HCEC 1CT (cell line): ENCODE measurements at regions not wholly inside any gene's neighbourhood (a gene's known extent, or its start where the extent isn't known, plus 50 kb on each side); places are given as distances from the start of the nearest gene placed in this dataset.
"Not testable (repeated sequence)": the region's sequence is repeated elsewhere in the genome, so short reads cannot be mapped to it uniquely, and the experiment has no call there.

Source experiments
- DNase-seq: peaks from one replicate; pipeline ENCODE4 v3.0.0-alpha.2; 2017

- DNase-seq = no peak
These were observed 290.4 kb upstream of the DYNLRB2 start for GRCh38 chr16:80250381-80250780.

DNA sequence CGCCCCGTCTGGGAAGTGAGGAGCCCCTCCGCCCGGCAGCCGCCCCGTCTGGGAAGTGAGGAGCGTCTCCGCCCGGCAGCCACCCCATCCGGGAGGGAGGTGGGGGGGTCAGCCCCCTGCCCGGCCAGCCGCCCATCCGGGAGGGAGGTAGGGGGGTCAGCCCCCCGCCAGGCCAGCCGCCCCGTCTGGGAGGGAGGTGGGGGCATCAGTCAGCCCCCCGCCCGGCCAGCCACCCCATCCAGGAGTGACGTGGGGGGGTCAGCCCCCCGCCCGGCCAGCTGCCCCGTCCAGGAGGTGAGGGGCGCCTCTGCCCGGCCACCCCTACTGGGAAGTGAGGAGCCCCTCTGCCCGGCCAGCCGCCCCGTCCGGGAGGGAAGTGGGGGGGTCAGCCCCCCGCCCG, 297.5 kb upstream of the DYNLRB2 start:
- not testable (repeated sequence) for DNase-seq

GRCh38 chr16:80242279-80242678, 298.5 kb upstream of the DYNLRB2 start:
- DNase-seq = not testable (repeated sequence)

DNA sequence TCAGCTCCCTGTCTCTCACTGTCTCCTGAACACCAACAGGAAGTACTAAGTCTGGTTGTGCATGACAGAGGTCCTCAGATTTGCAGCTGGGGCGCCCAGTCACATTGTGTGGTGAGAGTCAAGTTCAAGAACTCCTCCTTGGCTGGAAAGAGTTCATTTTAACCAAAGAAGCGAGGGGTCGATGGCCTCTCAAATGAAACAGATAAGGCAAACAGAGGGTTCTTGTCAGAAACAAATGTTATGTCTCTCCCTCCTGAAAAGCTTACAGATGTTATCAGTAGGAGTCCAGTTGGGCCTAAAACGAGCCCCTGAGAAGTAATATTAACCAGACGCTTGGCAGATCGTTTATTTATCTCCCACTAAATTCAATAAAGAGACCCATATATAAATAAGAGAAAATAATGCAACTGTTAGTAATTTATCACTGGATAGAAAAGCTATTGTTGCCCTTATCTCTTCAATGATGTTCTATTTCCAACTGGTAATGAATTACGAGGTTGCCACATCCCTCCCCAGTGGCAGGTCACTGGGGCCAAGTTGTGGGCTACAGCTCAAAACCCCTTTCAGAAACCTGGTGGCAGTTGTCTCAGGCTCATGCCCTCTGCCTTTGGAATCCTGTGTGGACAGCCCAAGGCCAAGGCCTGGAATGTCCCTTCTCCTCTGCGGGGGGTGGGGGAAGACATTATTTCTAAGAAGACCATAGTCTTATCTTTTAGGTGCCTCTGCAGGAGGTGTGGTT, 307.5 kb upstream of the DYNLRB2 start:
- DNase-seq = no peak

- DNase-seq = peak; percentile 44
These were observed 308.9 kb upstream of the DYNLRB2 start for GRCh38 chr16:80231888-80232287.

- no peak for DNase-seq
These were observed 309.7 kb upstream of the DYNLRB2 start for GRCh38 chr16:80231121-80231520.

- no peak for DNase-seq
These were observed 310.3 kb upstream of the DYNLRB2 start for GRCh38 chr16:80230328-80231120.

DNA sequence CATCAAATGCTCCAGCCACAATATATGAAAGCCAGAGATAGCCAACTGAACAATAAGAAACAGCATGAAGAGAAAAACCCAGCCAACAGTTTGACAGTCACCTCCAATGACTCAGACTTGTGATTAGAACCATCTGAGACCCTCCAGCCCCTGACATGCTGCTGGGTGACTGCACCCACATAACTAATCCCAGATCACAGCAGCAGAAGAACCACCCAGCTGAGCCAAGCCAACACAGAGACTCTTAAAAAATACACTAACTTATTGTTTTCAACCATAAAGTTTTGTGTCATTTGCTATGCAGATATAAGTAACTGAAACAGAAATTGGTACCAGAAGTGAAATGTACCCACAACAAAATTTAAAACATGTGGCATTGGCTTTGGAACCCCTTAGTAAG, 314.3 kb upstream of the DYNLRB2 start:
- no peak for DNase-seq

- DNase-seq = no peak
These were observed 330.0 kb upstream of the DYNLRB2 start for GRCh38 chr16:80210787-80211186.

GRCh38 chr16:80208743-80209142, 332.1 kb upstream of the DYNLRB2 start:
- no peak for DNase-seq

DNA sequence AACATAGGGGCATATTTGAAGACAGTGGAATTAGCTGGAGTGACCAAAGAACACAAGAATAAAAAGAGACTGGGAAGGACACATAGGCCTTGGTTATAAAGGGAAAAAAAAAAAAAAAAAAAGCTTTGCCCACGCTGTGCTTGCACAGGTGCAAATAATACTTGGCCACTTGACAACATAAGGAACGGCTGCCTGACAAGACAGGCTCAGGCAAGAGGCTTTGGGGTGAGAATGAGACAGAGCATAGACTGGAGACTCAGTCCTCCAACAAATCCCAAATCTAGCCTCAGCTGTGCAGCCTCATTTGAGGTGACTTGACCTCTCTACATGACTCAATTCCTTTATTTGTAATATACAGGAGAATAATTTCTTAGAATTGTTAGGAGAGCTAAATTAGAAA, 332.8 kb upstream of the DYNLRB2 start:
- no peak for DNase-seq

DNA sequence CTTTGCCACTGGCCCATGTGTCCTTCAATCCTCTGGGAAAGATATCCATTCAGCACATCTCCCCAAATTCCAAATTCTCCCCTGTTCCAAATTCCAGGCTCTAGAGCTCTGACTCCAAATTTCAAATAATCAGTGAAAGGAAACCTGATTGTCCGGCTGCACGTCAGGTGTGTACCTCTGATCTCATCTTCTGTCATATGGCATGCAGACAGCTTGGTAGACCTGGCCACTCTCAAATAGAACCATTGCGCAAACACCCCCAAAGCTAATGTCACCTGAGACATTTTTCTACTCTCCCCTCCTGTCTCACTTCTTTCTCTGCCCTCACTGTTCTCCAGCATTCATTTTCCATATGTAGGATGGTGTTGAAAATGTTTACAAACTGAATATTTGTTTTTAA, 337.0 kb upstream of the DYNLRB2 start:
- DNase-seq = no peak

DNA sequence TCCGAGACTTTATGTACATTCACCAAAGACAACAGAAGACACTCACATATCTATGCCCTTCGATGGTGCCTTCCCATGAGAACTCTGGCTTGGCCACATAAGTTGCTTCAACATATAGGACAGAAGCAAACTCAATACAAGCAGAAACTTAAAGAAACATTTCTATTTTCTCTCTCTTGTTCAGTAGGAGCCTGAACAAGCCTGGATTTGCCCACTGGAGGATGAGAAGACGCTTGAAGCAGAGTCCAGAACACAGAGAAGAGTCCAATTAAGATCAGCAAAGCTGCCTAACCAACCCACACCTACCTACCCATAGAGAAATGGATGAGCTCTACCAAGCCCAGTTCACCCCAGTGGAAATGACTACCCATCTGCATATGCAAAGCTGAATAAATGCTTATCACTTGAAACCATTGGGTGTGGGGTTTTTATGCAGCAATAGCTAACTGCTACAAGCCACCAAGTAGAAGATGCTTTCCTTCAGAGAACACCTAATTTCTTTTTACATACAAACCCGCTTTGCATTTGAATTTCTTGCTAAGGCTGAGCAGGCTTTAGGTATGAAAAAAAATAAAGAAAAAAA, 337.9 kb upstream of the DYNLRB2 start:
- no peak for DNase-seq

DNA sequence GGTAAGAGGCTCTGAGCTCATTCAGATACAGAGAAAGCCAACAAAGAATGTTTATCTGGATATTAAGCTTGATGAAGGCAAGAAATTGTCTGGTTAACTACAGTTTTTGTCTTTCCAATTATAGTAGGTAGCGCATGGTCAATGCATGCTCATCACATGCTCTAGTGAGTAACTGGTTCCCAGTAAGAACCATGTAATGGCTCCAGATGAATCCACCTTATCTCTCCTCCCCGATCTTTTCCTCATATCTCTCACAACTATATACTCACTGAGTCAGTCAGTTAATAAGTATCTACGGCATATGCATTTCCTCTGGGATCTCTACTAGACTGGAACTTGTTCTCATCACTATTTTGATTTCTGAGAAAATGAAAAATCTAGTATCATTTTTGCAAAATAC, 340.7 kb upstream of the DYNLRB2 start:
- DNase-seq = no peak

DNA sequence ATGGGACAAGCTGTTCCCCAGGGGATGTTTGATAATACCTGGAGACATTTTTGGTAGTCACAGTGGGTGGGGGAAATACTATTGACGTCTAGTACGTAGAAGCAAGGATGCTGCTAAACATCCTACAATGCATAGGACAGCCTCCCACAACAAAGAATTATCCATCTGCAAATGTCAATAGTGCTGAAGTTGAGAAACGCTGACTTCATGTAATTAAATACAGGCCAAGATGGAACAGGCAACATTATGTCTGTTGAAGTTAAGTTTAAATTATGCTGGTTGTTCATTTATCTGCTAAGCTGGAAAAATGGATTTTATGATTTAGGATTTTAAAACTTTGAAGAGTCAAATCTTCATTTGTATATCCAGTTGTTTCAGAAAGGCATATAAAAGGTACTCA, 341.2 kb upstream of the DYNLRB2 start:
- no peak for DNase-seq

DNA sequence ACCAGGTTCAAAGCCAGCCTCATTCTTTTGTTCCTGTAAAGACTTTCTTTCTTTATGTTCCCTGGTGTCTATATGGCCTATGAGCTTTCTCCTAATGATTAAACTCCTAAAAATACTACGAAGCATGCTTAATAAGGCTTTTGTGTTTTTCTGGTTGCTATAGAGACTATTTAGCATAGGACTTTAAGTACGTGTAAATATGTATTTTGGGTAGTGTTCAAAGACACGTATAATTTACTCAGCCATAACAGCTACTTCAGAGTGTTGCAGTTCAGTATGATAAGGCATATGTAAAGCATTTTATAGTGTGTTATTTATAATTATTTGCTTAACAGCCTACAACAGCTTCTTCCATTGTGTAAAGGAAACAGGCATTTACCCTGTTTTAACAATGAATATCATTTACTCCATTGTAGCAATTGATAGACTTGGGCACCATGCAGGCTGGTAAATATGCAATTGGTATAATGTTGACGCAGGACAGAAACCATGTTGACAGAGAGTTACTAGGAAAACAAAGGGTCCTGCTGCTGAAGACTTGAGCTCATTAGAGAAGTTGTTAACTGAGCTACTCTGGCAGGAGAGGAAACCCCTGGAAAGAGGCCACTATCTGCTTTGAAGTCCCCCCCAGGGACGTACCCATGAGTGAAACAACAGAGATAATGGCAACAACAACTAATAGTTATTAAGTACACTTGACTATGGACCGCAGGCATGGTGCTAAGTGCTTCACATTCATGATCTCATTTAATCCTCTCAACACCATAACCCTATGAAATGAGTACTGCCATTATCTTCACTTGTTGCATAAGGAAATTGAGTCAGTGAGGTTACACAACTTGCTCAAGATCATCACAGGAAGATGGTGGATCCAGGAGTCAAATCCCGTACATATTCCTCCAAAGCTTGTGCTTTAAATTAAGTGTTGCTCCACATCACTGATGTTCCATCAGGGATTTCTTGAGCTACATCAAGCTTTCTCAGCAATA, 342.2 kb upstream of the DYNLRB2 start:
- no peak for DNase-seq

DNA sequence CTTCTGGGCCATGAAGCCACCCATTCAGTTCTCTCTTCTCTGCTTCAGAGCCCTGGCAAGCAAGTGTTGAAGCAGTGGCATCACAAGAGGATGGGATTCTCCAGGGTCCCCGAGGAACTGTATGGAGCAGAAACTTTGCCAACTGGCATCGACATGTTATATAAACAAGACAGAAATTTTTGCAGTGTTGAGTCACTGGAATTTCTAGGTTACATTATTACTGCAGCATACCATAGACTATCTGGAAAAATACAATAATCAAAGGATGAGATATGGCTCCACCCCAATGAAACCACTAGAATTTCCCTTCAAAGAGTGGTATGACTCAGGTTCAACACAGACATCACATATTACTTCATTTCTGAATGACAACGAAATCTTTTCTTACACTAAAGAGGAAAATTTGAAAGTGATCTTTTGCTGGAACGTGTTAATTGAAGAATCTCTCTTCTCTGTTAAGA, 343.0 kb upstream of the DYNLRB2 start:
- DNase-seq = peak; percentile 35

DNA sequence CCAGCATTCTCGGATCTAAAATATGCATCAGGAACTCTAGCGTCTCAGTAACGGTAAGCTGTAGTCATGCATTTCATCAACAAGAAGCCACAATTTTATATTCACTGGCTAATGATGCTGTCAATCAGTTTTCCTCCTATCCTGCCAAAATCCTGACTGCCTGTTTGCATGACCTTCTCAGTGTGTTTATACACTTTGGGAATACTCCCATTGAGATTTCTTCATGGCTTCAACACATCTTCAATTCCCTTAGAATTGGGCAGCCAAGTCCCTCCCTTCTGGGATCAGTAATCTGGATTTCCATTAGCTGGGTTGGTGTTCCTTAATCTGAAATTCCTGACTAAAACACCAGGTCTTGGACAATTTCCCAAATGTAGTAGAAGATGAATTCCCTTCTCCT, 348.9 kb upstream of the DYNLRB2 start:
- DNase-seq = no peak

- no peak for DNase-seq
These were observed 351.2 kb upstream of the DYNLRB2 start for GRCh38 chr16:80189476-80190175.

DNA sequence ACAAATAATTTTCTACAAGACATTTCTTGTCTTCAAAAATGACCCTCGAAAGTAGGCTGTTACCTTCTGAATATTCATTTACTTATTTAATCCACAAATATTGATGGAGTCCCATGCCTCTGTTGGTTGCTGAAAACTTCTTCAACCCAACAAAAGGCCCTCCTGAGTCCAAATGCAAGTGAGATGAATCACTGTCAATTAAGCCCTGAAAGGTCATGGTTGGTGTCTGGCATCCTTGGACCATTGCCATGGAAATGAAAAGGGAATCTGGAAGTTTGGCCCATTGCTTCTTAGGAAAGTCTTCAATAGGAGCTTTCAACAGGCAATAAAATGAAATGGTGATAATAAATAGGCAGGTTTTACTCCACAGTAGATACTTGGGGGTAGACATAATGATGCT, 364.7 kb upstream of the DYNLRB2 start:
- DNase-seq = no peak

- DNase-seq = no peak
These were observed 365.8 kb upstream of the DYNLRB2 start for GRCh38 chr16:80175011-80175410.

GRCh38 chr16:80174416-80174815, 366.4 kb upstream of the DYNLRB2 start:
- DNase-seq = peak; percentile 29
